ENCODE measurements at regions not wholly inside any gene's neighbourhood (a gene's known extent, or its start where the extent isn't known, plus 50 kb on each side); places are given as distances from the start of the nearest gene placed in this dataset.

GRCh38 chr7:94178230-94178629 lies 174.1 kb upstream of the BET1 start:
- no peak for TF ChIP-seq EP300 (IDR thresholded peaks at IDR 0.05)
- no peak for TF ChIP-seq POLR2A (IDR thresholded peaks at IDR 0.05)
- TF ChIP-seq CTCF (IDR thresholded peaks at IDR 0.05), result no peak

Data from sigmoid colon (tissue), 4 donors.